ENCODE measurements at regions not wholly inside any gene's neighbourhood (a gene's known extent, or its start where the extent isn't known, plus 50 kb on each side); places are given as distances from the start of the nearest gene placed in this dataset.

DNA sequence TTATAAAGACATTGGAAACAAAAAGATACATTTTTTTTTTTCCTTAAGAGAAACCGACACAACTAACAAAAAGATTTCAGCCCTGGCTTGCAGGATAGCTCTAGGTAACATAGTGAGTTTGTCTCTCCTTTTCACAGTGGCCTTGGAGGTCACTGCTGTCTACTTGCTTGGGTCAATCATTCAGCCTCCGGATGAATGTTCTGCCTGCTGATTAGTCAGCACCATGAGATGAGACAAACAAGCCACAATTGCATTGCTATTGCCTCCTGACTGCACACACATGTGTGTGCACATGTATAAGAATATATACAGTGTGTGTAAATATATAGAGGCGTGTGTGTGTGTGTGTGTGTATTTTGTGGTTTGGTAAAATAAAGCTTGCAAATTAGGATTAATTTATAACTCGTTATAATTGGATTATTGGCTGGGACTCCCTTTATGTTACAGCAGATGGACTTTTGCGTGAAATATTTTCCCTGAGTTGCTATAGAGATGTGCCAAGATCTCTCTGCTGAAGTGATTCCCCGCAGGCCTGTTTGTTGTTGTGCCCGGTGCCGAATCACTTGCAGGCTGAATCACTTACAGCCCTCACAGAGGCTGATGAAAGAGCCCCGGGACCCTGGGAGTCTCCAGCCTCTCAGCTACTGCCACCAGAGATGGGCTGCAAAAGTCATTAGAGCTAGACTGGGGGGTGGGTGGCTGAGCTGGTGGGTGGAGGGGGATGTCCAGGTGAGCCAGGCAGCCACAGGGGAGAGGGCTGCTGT, 161.2 kb downstream of the FGF18 start:
- DNase-seq, result peak; percentile 54

DNA sequence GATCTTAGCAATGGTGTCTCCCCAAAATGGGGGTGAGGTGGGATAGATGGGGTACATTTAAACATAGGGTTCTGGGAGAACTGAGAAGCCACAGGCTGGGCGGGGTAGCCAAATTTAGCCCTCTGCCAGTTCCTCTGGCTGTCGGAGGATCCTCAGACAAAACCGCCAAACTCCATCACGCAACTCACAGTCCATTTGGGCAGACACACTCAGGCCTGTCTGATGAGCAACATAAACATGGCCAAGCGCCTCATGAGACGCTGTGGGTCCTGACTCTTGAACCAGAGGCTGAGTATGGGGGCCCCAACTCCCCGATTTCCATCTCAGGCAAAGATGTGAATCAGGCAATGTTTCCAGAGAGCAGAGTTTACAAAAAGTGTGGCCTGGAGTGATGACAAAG, 162.3 kb downstream of the FGF18 start:
- no peak for DNase-seq

DNA sequence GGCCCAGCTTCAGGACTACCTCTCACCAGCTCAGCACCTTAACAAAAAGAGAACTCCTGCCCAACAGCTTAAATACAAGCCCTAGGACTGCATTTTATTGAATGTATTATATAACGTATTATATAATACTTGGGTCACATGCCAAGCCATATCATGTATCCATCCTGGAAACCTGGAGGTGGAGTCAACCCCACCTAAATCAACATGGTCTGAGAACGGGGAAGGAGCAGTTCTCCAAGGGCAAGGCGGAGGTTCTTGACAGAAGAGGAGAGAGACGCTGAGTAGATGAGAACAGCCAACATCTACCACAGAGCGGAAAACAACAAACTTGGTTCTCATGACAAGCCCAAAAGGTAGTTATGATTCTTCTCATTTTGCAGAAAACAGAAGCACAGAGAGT, 163.4 kb downstream of the FGF18 start:
- DNase-seq, result no peak

DNA sequence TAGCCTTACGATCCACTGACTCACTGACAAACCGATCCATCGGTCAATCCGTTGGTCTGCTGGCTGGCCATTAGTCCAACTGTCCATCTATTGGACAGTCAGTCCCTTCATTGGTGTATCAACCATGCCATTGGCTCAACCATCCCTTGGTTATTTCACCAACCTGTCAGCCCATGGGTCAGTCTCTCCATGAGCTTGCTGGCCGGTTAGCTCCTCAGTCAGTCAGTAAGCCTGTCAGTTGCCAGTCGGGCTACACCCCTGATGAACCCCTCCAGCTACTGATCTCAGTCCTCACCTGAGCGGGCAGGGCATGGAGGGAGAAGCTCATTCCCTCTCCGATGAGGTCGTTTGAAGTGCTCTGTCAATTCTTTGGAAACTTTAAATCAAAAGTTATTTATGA, 166.5 kb downstream of the FGF18 start:
- DNase-seq, result no peak

DNA sequence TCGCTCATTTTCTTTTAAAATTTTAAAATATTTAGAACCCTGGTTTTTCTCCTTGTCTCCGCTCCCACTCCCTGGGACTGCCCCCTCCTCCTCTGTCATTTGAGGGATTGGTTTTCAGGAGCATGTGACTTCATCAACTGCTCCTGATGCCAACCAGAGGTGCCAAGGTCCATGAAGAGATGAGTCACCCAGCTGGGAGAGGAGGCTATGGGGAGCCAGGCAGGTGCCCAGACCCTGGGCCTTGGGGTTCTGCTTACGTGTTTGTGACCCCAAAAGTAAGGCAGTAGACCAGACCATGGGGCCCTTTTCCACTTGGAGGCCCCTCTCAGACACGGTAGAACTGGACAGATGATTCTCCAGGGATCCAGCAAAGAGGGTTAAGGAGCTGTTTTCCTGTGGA, 167.0 kb downstream of the FGF18 start:
- no peak for DNase-seq

DNA sequence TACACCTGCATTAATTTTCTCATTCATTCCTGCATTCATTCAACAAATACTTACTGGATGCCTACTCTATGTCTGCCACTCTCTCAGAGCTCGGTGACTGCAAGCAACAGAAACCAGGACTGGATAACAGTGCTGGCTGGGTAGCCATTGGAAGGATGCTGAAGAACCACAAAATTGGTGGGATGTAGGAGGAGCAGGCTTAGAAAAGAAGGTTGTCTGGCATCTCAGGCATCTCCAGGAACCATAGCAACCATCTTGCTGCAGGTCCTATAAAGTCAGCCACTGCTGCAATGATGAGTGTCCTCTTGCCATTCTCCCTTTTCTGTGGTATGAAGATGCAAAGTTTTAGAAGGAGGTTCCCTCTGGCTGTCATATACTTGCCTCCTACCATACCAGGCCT, 168.6 kb downstream of the FGF18 start:
- DNase-seq, result no peak

DNA sequence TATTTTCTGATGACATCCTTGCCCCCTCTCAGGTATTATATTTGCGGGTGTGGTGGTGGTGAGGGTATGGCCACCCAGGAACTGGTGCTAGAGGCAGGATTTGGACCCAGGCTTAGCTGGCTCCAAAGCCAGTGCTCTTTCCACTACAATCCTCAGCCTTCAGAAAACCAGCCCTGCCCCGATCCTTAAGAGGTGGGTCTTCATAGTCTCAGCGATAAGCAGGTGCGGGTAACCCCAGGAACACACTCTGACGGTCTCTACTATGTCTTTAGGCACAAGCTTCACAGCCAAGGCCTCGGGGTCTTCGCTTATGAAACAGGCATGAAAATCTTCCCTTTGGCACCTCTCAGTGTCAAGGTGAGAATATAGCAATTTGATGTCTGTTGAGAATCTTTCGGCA, 169.3 kb downstream of the FGF18 start:
- DNase-seq, result no peak

DNA sequence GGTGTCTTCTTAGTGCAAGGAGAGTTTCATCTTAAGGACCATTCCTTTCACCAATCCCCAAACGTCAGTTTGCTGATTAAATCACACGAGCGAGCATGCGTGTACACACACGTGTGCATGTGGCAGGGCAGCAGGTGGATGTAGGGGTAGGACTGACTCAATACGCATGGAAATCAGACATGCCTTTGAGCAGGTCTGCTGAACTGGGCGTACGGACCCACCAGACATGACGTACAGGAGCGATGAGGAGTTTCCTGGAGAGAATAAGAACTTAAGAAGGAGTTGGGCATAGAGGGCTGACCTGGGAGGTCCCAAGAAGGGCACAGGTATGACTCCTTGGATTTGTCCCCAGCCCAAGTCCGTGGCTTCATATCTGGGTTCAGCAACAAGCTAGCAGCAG, 170.0 kb downstream of the FGF18 start:
- DNase-seq, result no peak

DNA sequence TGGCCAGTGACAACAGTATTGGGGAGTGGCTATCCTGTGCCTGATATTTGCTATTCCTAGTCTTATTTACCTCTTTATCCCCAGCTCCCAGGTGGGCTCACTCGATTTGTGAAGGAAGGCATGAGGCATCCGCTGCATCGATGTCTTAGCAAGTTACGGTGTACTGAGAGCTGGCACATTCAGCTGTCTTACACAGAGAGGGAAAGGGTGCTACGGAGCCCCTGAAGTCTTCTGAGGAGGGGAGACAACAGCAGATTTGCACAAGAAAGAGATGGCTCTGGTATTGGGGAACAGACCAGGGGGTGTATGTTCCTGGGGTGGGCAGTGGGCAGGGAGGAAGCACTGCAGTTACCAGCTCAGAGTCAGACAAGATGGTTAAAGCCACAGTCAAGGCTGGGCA, 172.6 kb downstream of the FGF18 start:
- DNase-seq, result no peak

DNA sequence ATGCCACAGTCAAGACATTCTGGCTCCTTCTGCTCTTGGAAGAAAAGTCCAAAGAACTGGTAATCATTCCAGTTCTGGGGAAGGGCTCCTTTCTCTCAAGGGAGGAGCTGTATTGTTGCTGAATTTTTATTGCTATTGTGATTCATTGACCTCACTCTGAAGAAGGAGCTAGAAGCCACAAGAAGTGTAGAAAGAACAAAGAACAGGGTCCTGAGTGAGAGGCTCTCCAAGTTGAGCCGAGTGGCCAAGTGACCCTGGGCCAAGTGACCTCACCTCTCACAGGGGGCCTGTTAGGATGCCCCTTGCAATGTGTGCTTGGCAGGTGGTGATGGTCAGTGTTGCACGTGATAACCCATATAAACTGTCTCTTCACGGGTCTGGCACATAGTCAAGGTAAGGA, 173.3 kb downstream of the FGF18 start:
- DNase-seq, result no peak

DNA sequence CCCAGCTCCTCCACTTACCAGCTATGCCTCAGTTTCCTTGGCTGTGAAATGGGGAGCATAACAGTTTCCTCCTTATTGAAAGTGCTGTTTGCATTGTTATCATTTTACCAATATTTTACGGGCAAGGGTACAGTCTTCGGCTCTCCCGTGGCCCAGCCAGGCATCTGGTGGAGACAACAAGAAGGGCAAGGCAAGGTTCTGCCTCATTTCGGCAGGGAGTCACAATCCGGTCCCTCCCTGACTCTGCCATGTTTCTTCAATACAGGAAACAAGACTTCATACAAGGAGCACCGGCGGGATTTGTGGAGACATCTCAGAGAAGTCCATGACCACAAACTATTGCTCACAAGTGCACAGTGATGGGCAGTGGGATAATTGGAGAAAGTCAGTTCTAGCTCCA, 174.0 kb downstream of the FGF18 start:
- DNase-seq, result no peak

DNA sequence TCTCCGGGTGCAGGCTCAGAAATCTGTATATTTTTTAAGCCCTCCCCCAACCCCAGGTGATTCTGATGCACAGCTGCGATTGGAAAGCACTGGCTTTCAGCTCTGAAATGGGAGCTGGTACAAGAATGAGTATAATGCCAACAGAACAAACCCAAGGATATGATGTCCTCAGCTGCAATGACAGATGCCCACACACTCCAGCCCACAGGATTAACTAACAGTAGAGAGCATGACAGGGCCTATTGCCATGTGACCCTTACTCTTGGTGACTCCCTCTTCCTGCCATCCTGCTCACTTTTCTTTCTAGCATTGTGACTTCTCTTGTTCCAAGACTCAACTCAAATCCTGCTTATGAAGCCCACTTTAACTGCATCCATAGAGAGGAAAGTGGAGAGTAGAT, 174.5 kb downstream of the FGF18 start:
- DNase-seq, result no peak

DNA sequence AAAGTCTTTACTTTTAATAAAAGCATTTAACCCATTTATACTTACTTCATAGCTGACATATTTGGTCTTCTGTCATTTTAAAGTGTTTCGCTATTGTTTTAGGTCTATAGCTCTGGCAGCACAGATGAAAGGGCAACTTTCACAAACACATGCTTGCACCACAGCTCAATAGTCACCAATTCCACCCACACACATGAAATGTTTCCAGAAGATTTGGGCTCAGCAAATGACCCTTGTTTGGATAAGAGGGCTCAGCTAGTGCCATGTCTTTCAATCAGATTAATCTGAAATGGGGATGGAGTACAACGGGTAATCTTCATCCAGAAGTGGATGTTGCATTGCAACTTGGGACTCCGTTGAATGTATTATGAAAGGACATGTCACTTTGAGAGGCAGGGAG, 176.0 kb downstream of the FGF18 start:
- no peak for DNase-seq

DNA sequence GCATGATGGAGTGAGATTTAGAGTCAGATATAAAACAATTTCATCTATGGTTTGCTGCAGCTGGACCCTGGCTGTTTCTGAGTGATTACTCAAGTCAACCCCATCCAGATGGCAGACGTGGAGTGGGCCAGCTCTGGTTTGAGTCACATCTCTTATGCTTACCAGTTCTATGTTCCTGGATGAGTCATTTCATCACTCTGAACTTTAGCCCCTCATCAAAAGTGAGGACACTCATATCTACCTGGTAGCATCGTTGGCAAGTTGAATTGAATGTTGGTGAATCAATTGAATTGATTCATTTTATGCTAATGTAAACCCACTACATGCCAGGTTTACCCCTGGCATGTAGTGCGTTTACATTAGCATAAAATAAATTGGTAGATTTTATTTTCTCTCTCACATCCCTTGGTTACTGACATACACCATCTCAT, 176.4 kb downstream of the FGF18 start:
- DNase-seq, result peak; percentile 63

DNA sequence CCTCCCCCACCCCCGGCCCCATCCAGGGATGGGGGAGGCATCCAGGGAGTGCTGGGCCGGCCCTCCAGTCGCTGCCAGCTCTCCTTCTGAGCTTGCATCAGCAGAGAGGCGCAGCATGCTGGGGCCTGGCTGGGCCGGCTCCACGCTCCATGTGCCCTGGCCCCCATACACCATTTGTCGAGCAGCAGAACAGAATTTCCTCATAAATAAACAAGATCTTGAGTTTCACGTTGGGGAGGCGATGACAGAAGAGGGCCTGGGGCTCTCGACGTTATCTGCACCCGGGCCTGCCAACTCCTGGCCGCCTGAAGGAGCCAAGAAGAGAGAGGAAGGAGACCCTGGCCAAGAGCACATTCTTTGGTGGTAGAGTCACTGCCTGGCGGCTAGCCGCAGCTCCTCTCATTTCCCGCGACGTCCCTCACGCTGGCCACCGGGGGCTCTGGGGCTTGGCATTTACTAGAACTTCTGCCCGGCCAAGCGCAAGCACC, 177.0 kb downstream of the FGF18 start:
- peak; percentile 76 for DNase-seq

DNA sequence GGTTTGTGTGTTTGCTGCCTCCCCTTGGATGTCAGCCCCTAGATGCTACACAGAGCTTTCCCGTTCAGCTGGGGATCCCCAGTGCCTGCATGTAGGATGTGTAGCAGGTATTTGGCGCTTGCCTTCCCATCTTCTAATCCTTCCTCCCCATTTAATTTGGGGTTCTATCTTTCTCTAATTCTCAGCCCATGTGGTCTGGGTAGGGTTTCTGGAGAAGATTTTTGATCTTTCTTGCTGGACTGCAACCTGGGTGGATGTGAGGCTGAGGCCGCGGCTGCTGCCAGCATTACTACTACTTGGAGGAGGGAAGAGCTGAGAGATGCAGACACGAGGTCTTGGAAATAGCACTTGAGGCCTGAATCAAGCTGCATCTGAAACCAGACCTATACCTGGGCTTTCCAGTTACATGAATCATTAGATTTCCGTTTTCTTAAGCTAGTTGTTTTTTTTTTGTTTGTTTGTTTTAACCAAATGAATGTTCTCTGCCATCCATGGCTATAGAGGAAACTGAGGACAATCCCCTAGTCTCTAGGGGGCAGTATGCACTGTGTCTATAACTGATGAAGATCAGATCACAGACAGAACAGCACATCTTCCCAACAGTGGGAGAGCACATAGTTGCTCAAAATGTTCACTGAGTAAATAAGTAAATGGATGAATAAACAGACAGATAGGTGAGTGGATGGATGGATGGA, 178.6 kb downstream of the FGF18 start:
- DNase-seq, result no peak

DNA sequence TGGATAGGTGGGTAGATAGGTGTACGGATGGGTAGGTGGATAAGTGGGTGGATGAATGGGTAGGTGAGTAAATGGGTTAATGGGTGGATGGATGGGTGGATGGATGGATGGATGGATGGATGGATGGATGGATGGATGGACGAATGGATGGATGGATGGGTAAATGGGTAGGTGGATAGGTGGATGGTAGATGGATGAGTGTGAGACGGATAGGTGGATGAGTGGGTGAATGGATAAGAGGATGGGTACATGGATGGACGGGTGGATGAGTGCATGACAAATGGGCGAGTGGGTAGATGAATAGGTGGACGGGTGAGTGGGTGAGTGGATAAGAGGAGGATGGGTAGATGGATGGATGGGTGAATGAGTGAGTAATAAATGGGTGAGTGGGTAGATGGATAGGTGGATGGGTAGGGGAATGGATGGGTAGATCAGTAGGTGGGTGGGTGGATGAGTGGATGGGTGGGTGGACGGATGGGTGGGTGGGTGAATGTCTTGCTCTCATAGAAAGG, 179.2 kb downstream of the FGF18 start:
- DNase-seq, result no peak

DNA sequence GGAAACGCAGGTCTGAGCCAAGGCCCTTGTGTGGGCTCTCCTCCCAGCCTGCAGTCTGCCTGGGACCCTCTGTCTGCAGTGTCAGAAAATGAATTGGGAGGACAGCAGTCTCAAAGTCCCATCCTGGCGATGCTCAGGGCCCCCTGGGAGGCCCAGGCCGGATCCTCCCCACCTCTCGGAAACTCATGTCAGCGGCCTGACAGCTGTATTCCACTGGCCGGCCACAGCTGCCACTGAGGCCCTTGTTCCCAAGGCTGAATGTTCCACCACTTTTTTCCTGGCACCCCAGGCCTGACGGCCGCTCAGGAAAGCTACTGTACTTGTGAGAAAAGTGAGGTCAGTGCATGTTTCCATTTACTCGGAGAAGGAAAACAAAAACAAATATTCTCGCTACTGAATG, 180.0 kb downstream of the FGF18 start:
- no peak for DNase-seq

DNA sequence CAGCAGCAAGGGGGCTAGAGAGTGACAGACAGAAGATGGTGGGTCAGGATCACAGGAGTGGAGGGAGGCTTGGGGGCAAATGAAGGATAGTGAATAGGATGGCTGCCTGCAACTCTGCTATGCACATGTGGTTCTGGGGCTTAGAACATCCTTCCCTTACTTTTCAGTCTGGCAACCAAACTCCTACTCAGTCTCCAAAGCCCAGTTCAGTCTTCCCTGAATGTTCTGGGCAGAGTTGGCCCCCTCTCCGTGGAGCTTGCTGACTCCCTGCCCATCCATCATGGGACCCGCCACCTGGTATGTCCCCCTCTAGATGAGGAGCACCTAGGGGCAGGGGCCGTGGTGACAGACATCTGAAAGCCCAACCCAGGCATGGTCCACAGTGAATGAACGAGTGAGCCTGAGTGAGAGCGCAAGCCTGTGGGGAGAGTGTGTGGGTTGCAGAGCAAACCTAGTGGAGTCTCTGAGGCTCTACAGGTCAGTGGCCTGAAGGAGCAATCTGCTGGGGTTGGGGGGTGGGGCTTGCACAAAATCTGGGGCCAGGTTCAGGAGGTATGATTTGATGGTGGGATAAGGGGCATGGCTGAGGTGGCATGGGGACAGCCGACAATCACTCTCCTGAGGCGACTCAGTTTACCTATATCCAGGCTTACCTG, 180.6 kb downstream of the FGF18 start:
- no peak for DNase-seq

DNA sequence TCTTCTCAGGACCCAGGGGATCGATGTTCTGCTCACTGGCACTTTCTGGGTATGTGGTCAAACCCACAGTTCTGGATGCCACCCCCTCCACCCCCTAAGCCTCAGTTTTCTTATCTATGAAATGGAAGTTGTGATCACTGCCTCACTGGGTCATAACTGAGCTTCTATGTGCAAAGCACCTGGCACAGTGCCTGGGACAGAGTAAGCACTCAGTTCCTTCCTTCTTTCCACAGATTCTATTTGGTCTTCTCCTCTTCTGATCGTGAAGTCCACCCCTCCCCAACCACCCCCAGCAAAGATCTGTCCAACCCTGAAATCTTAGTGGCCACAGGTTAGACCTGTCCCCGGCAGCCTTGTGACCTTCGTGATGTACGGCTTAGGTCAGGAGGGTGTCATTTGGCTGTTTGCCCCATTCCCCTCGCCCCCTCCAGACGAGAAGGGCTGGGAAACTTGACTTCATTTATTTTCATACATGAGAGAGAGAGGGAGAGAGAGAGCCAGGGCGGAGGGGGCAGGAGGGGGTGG, 181.4 kb downstream of the FGF18 start:
- DNase-seq, result no peak

DNA sequence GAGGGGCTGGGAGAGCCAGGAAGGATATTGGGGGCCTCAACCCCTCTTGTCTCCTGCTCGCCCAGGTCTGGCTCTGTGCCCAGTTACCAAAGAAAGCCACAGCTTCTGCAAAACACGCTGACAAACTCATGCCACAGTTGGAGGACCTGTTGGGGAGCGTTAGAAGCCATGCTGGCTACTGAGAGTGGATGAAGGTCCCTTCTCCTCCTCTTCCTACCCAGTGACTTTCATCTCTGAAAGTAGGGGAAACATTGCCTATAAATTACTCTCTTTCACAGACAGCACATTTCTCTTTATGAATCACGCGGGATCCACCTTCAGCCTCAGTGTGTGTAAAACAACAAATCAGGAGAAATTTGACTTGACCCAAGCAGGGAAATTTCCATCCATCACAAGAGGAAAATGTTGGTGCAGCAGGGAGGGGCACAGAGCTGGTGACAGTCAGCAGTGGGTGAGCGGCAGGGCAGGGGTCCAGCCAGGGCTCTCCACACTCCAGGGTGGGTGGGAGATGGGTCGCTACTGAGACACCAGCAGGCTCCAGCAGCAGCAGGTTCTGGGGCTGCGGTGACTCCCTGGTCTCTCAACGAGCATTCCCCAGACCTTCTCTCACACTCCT, 181.9 kb downstream of the FGF18 start:
- DNase-seq, result no peak

DNA sequence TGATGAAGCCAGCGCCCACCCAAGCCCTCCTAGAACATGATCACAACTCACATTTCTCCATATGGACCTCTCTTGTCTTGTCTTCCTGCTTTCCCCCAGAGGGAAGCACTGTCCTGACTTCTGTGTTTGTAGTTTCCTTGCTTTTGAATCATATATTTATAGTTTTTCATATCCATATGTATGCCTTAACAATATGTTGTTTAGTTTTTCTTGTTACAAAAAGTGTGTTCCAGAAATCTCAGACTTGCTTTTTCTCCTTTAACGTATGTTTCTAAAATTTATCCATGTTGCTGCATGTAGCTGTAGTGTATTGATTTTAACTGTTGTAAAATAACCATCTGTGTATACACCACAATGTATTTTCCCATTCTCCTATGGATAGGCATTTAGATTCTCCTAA, 182.0 kb upstream of the SMIM23 start:
- no peak for DNase-seq

DNA sequence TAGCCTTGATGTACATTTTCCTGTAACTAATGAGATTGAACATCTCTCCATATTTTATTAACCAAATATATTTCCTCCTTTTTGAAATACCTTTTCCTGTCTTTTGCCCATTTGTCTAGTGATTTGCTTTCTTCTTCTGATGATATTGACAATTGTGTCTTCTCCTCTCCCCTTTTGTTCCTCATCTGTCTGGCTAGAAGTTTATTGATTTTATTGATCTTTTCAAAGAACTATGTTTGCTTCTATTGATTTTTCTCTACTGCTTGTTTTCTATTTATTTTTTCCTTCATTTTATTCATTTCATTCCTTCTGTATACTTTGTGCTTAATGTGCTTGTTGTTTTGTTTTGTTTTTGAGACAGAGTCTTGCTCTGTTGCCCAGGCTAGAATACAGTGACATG, 181.4 kb upstream of the SMIM23 start:
- DNase-seq, result no peak

Measured in fibroblast of skin of abdomen (primary cell).